NCI-H2107 treated with DMSO at 0.1 percent for 48 hours (cell line): ENCODE measurements at regions not wholly inside any gene's neighbourhood (a gene's known extent, or its start where the extent isn't known, plus 50 kb on each side); places are given as distances from the start of the nearest gene placed in this dataset.
A peak's percentile ranks its signal among the peaks of the same experiment; 100 is the strongest.

Experiments
- DNase-seq: peaks from one replicate; lab custom pipeline; 2025; ENCODE audit not compliant: unreplicated experiment; lab: John Stamatoyannopoulos, UW

GRCh38 chr17:79258843-79259242 is 184.2 kb downstream of the ENGASE start:
- no peak for DNase-seq

- no peak for DNase-seq
Observed at GRCh38 chr17:79258041-79258440, 183.4 kb downstream of the ENGASE start.

- no peak for DNase-seq
Observed at GRCh38 chr17:79255926-79256585, 181.4 kb downstream of the ENGASE start.

- DNase-seq: no peak
Observed at GRCh38 chr17:79255456-79255855, 180.8 kb downstream of the ENGASE start.

- DNase-seq: no peak
Observed at GRCh38 chr17:79255046-79255445, 180.4 kb downstream of the ENGASE start.

- peak; percentile 43 for DNase-seq
Observed at GRCh38 chr17:79252886-79253285, 178.3 kb downstream of the ENGASE start.

- DNase-seq: no peak
Observed at GRCh38 chr17:79251824-79252223, 177.2 kb downstream of the ENGASE start.

GRCh38 chr17:79249929-79250521 is 175.4 kb downstream of the ENGASE start:
- no peak for DNase-seq

- DNase-seq: no peak
Observed at GRCh38 chr17:79248843-79249493, 174.3 kb downstream of the ENGASE start.

GRCh38 chr17:79246225-79247190 is 171.9 kb downstream of the ENGASE start:
- DNase-seq: no peak

- no peak for DNase-seq
Observed at GRCh38 chr17:79244665-79245064, 170.0 kb downstream of the ENGASE start.

GRCh38 chr17:79243996-79244395 is 169.4 kb downstream of the ENGASE start:
- no peak for DNase-seq

- no peak for DNase-seq
Observed at GRCh38 chr17:79243603-79243990, 169.0 kb downstream of the ENGASE start.

- DNase-seq: peak; percentile 32
Observed at GRCh38 chr17:79242873-79243602, 168.4 kb downstream of the ENGASE start.

- no peak for DNase-seq
Observed at GRCh38 chr17:79242393-79242792, 167.8 kb downstream of the ENGASE start.

- no peak for DNase-seq
Observed at GRCh38 chr17:79241616-79242015, 167.0 kb downstream of the ENGASE start.

- DNase-seq: no peak
Observed at GRCh38 chr17:79239205-79239604, 164.6 kb downstream of the ENGASE start.

GRCh38 chr17:79237448-79238053 is 162.9 kb downstream of the ENGASE start:
- no peak for DNase-seq

- DNase-seq: no peak
Observed at GRCh38 chr17:79235808-79236207, 161.2 kb downstream of the ENGASE start.

GRCh38 chr17:79233916-79234551 is 159.4 kb downstream of the ENGASE start:
- no peak for DNase-seq
